Activated CD8-positive, alpha-beta memory T cell treated with anti-CD3 and anti-CD28 coated beads for 4 hours (primary cell): ENCODE measurements at regions not wholly inside any gene's neighbourhood (a gene's known extent, or its start where the extent isn't known, plus 50 kb on each side); places are given as distances from the start of the nearest gene placed in this dataset.
A peak's percentile ranks its signal among the peaks of the same experiment; 100 is the strongest.
"Not testable (repeated sequence)": the region's sequence is repeated elsewhere in the genome, so short reads cannot be mapped to it uniquely, and the experiment has no call there.

Experiments
- DNase-seq, 2 donors: peaks; one replicate each; pipeline ENCODE4 v3.0.0-alpha.2; 2020; ENCODE audit warnings: low read depth in 2 of 2

DNA sequence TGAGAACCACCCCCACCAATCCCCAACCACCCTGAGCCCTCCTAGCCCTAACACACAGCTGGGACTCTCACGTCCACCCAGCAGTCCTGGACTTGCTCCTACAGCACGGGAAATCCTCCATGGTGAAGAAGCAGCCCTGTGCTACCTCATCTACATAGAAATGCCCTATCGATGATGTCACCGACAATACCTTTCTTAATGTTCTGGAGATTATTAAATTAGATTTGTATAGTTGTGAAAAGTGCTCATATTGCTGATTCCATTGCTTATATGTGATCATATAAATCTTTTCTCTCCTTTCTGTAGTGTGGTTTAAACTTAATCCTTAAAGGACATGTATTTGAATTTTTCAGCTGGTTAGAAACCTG, 97.1 kb downstream of the PPIAL4G start:
- not testable (repeated sequence) for DNase-seq

DNA sequence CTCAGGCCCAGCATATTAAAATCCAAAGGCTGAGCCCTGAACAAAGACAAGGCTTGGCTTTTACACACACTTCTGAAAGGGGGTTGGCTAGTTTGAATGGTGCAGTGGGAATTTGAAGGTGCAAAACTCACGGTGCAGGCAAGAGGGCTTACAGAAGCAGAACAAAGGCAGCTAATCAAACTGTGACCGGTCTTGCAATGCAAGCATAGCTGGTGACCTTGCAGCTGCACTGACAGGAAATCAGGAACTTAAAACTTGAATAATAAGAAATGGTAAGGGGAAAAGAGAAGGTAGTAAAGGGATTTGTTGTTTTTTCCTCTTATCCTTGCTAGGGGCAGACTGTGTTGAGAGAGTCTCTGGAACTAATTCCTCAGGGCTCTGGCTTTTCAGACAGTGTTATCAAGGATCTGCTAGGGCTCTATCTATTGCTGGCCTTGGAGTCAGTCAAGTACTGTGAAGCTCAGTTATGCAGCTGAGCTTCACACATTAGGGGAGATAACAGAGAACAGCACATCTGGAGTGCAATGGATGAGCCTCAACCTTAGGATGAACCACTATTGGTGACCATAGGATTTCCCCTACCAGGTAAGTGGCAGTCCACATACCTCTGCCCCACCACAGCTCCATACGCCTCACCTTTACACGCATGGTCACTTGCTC, 97.6 kb downstream of the PPIAL4G start:
- DNase-seq = no peak

DNA sequence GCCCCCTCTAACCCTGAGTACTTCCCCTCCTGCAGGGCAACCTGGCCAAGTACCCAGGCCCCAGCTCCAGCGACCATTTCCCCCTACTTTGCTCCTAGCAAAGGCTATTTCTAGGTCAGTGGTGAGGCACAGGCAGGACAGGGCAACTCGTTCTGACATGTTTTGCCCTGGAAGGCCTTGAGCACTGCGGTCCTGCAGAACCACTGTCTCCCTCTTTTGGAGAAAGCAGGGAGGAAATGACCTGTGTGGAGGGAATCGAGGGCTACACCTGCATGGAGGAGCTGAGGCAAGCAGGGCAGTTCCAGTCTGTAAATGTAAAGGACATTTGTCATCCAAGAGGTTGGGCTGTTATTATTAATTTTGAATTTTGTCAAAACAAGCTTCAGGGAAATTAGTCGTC, 99.1 kb downstream of the PPIAL4G start:
- no peak for DNase-seq

DNA sequence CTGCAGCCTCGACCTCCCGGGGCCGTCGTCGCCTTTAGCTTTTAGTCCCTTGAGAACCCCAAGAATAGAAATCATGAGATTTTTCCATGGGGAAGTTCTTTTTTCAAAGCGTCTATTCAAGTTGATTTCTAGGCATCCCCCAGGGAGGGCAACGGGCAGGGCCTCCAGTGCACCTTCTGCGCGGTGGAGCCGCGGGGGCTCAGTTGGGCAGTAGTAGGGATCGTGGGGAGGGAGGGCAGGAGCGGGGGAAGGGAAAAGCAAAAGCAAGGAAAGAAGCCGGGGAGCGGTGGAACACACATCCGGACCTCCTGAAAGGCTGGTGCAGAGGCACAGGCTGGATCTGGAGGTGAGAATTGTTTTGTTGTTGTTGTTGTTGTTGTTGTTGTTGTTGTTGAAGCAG, 103.4 kb downstream of the PPIAL4G start:
- no peak for DNase-seq

DNA sequence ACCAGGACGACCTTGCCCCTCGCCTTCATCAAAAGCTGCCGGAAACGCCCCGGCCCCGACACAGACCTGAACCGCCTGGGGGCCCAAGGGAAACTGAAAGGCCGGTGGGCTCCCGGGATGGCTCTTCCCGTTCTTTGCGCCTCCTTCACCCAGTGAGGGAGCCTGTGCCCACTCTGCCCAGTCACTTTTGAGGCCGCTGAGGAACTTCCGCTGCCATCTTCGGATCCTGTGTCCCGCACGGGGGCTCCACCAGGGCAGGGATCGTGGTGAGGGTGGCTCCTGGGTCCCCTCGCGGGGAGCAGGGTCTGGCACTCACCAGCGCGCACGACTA, 104.0 kb downstream of the PPIAL4G start:
- DNase-seq = no peak

DNA sequence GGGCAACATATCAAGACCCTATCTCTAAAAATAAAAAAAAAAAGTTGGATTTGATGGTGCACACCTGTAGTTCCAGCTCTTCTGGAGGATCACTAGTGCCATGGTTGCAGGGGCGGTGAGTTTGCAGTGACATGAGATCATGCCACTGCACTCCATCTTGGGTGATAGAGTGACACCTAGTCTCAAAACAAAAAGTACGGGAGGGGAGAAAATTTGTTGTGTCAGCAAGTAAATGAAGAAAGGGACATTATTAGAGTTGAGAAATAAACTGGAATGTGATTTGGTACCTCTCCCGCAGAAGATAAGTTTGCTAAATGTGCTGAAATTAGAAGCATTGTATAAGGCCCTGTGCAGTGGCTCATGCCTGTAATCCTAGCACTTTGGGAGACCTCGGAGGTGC, 105.1 kb downstream of the PPIAL4G start:
- not testable (repeated sequence) for DNase-seq

DNA sequence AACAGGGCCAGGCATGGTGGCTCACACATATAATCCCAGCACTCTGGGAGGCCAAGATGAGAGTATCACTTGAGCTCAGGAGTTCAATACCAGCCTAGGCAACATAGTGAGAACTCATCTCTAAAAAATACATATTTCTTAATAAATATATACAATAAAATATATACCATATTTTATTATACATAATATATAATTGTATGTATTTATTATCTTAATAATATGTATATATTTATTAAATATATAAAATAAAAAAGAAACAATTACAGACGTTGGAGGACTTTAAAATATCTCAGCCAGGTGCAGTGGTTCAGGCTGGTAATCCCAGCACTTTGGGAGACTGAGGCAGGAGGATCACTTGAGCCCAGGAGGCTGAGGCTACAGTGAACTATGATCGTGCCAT, 106.1 kb downstream of the PPIAL4G start:
- not testable (repeated sequence) for DNase-seq

DNA sequence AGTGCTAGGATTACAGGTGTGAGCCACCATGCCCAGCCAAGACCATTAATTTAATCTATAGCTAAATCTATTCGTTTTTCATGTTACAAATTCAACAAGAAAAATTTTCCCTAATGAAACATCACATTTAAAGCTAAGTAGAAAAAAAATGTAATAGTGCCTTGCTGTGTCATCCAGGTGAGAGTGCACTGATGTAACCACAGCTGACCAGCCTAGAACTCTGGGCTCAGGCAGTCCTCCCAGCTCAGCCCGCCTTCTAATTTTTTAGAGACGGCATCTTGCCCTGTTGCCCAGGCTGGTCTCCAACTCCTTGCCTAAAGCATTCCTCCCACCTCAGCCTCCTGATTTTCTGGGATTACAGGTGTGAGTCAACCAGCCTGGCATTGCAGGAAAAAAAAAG, 109.0 kb downstream of the PPIAL4G start:
- no peak for DNase-seq

DNA sequence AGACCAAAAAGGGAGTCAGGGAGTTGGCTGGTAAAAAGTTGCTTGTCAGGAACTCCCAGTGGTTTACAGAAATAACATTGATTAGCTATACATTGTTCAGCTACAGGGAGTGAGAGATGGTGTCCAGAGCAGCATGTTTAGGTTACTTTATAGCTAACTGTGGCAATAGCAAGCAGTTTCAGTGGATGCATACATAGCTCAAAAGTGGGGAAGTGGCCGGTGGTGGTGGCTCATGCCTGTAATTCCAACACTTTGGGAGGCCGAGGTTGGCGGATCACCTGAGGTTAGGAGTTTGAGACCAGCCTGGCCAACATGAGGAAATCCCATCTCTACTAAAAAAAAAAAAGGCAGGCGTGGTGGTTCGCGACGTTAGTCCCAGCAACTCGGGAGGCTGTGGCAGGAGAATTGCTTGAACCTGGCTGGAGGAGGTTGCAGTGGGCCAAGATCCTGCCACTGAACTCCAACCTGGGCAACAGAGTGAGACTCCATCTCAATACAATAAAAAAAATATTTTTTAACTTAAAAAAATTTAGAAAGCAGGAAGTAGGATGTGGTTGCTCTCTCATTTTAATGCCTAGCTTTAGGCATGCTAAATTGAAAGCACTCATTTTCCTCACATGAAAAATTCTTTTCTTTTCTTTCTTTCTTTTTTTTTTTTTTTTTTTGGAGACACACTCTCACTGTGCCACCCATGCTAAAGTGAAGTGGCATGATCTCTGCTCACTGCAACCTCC, 109.7 kb downstream of the PPIAL4G start:
- DNase-seq = no peak

DNA sequence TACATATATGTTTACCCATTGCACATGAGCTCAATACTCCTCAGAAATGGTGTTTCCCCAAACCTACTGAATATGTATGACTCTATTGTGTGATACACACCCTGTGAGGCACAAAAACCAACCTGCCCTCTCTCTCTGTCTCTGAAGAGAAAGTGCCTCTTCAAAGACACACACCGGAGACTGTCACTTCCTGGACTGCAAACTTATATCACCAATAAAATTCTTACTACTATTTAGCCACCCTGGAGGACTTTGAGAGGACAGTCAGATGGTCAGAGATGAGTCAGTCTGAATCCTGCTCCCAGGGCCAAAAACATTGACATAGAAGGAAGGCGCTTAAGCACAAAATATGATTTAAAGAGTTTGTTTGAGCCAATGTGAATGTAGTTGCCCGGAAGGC, 110.4 kb downstream of the PPIAL4G start:
- DNase-seq = peak in 1 of 2 donors; percentile 39

DNA sequence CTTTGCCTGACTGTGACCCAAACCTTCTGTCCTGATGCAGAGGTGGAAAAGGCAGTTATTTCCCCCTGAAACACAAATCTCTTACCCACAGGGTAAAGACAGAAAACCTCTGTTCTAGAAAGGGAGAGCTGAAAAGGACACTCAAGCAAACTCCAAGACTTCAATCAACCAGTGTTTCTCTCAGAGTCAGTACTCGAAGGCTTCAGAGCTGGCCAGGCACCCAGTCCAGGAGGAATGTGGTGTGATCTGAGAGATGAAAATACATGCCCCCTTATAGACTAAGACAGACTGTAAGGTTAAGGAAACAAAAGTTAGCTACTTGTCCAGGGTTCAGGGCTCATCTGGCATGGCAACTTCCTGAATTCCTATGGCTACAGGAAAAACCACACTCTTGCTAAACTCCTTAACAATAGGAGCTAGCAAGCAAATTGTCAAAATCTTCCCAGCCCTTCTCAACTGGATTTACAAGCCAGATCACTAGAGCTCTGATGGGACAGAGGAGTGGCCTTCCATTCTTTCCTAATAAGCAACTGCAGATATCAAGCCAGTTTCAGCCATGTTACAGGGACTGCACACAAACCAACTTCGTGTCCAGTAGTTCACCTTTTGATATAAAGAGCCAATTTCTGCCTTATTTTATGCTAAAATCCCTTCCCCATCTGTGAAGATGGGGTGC, 110.9 kb downstream of the PPIAL4G start:
- not testable (repeated sequence) for DNase-seq

DNA sequence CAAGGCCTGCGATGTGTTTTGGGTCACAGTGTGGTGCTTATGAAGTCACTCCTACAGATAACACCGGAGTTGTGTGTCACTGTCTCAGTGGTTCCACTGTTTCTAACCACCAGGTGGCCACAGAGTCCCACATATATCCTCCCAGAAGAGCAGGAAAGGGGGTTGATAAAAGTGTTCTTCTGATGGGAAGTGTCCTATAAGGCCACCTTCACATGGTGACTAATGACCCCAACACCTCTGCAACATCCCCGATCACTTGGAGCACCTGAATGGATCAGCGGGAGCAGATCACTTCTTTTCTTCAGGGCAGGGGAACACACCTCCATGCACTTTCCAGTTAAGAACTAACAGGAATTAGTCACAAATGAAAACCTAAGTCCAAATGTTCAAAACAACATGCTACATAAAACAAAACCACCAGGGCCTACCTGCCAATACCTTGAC, 111.5 kb downstream of the PPIAL4G start:
- DNase-seq = peak; percentile 50 to 64

DNA sequence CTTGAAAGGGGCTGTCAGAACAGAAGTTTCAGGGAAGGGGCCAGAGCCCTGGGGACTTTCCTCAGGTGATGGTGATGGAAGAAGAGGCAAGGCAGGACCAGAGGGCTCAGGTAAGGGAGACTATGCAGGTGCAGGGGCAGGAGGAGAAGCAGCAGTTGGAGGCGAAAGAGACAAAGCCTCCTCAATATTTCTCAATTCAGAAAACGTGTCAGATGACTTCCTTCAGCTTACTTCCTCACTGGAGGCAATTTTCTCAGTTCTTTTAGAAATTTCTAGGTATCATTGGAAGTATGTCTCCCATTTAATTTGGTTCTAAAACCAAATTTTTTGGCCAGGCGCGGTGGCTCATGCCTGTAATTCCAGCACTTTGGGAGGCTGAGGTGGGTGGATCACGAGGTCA, 112.4 kb downstream of the PPIAL4G start:
- DNase-seq = not testable (repeated sequence)

DNA sequence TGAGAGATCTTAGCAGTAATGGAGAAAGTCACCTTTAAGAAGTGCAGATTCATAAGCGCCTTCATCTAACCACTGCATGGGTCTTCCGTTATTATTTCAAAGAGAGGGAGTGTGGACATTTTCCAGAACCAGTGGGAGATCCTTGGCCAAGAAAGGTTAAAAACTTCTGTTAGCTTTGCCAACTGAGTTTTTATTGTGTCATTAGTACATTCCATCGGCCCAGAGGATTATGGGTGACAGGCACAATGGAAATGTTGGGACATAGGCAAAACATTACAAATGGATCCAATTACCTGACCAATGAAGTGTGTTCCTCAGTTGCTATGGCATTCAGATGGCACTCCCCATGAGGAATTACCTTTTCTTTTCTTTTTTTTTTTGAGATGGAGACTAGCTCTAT, 115.5 kb downstream of the PPIAL4G start:
- DNase-seq = no peak

DNA sequence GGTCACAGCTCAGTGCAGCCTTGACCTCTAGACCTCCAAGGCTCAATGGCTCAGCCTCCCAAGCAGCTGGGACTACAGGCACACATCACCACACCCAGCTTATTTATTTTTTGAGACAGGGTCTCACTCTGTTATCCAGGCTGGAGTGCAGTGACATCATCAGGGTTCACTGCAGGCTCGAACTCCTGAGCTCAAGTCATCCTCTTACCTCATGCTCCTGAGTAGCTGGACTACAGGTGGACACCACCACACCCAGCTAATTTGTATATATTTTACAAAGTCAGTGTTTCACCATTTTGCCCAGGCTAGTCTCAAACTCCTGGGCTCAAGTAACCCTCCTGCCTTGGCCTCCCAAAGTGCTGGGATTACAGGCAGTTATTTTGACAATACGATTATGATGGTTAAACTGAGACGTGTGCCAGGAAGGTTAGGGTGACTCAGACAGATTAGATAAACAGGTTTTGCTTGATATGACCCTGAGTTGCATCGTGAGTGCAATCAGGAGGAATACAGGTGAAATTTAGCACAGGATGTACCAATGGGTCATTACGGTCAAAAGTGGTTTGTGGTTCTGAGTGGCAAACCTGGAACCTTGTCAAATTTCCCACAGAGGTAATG, 116.9 kb downstream of the PPIAL4G start:
- DNase-seq = not testable (repeated sequence)

DNA sequence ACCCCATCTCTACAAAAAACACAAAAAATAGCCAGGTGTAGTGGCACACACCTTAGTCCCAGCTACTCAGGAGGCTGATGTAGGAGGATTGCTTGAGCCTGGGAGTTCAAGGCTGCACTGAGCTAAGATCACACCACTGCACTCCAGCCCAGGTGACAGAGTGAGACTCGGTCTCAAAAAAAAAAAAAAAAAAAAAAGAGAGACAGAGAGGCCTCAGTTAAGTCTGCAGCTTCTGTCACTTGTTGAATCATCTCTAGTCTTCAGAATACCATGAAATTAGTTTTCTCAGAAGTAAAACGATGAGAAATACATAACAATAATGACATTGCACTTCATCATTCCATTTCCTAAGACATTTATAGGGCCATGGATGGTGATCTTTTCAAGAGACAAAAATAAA, 118.0 kb downstream of the PPIAL4G start:
- not testable (repeated sequence) for DNase-seq

DNA sequence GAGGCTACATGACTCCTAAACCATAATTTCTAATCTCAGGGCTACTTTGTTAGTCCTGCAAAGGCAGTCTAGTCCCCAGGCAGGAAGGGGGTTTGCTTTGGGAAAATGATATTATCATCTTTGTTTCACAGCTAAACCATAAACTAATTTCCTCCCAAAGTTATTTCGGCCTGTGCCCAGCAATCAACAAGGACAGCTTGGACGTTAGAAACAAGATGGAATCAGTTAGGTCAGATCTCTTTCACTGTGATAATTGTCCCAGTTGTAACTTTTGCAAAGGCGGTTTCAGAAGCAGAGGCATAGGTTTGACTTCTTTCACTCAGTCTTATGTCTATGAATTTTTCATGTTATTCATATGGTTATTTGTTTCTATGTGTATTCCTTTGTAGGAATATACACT, 119.1 kb downstream of the PPIAL4G start:
- not testable (repeated sequence) for DNase-seq

DNA sequence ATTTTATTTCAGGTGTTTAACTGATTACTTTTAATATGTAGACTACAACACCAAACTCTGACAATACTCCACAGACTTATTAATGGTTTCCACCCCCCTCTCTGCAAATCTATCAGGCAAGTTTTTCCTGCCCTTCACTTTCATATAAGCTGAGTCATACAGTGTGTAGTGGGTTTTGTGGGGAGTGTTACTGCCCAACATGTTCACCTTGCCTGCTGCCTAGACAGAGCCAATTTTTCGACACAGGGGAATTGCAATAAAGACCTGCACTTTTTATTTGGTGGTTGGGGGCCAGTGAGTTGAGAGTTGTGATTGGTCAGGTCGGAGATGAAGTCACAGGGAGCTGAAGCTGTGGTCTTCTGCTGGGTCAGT, 119.7 kb downstream of the PPIAL4G start:
- DNase-seq = no peak

DNA sequence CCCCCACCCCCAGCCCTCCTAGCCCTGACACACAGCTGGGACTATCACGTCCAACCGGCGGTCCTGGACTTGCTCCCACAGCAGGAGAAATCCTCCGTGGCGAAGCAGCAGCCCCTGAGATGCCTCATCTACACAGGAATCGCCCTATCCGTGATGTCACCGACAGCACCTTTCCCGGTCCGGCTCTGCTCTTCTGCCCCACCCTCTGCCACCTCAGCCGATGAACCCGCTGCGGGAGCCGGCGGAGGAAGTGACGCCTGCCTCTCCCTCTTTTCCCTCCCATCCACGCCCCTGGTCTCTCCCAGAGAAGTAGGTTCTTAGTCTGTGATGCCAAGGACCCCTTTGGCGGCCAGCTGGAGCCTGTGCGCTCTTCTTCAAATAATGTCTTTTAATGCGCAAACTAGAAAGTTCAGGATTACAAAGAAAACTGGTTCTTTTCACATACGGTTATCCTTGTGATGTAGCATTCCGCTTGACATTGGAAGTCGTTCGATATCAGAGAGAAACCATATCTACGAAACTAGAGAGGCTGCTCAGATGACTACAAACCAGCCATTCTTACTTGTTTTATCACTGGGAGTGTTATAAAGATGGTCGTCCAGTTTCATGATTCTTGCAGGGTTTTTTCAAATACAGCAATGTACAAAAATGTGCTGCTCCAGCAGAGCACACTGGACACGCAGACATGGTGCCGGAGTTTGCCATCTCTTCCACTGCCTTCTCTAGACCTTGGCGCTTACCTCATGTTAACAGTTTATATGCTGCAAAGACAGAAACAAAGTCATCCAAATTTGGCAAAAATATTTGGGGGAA, 120.3 kb downstream of the PPIAL4G start:
- DNase-seq = no peak

DNA sequence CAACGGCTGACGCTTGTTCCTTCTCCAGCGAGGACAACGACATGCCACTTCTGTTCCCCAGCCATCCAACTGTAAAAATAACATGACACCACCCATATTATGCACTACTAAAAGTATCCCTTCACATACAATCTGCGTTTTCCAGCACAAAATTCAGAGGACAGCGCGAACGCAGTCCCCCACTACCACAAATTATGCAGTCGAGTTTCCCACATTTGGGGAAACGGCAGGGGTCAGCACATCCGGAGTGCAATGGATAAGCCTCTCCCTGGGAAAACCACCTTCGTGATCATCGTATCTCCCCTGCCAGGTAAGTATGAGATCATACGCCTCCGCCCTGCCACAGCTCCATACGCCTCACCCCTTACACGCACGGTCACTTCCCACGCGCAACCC, 120.9 kb downstream of the PPIAL4G start:
- DNase-seq = peak in 1 of 2 donors; percentile 15

DNA sequence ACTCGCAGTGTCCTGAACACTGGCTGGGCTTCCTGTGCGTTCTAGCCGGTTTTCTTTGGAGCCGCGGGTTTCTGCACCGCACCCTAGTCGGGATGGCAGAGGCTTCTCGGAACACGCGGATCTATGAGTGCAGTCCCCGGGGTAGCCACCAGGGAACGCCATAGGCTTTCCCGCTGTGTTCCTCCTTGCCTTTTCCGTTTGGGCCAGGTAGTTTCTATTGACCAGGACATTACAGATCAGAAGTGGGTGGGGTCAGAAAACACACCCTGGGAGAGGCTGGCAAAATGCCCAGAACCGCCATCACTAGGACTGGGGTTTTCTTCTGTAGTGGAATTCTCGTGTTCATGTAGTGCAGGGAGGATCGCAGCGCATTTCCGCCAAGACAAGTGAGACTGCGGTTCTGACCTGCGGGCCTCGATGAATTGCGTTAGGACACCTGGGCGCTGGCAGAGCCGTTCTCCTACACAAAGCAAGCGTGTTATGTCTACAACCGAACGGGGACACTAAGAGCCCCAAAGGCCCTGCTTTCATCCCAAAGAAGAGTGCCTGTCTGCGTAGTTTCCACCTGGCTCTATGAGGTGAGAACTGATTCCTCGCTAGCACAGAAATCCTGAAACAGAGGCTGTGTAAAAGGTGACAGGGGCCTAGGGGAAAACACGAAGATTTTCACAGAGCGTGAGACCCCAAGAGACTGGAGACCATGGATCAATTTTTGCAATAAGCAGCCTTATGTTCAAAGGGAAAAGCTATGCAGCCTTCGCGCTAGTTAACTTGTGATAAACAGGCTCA, 121.5 kb downstream of the PPIAL4G start:
- DNase-seq = not testable (repeated sequence)
